Stimulated activated CD8-positive, alpha-beta memory T cell treated with anti-CD3 and anti-CD28 coated beads, Interleukin-4, amount 100 ng/mL, for 48 hours (primary cell): ENCODE measurements at regions not wholly inside any gene's neighbourhood (a gene's known extent, or its start where the extent isn't known, plus 50 kb on each side); places are given as distances from the start of the nearest gene placed in this dataset.

Experiments
- DNase-seq: peaks from one replicate; pipeline ENCODE4 v3.0.0-alpha.2; 2020

GRCh38 chr11:43576320-43576802, 104.2 kb upstream of the HSD17B12 start:
- DNase-seq, result no peak

GRCh38 chr11:43576803-43577521, 103.6 kb upstream of the HSD17B12 start:
- DNase-seq, result peak; percentile 50

DNA sequence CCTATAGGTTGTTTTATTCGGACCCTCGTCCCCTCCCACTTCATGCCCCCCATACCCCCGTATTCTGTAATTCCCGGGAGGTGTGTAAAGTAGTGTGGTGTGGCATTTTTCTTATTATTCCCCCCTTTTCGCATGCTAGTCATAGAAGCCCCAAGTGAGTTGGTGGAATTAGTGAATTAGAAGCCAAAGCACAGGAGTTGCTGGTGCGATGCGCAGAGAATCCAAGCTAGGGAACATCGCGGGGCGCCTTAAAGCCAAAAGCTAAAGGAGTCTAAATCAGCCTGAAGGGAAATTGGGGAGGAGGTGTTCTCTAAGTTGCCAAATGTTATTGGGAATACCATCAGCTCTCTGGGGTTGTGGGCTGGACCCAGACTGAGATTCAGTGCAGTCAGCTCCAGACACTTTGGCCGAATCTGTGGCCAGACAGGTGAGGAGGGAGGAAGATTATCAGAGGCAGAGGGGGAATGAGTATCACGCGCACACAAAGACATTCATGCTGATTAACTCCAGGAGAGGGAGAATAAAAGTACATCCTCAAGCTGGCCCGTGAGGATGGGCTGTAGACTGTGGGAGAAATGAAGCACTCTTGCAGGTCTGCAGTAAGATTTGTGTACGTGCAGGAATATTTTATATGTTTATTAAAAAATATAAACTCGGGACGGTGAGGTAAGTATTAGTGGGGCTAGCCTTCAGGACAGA, 102.8 kb upstream of the HSD17B12 start:
- no peak for DNase-seq

DNA sequence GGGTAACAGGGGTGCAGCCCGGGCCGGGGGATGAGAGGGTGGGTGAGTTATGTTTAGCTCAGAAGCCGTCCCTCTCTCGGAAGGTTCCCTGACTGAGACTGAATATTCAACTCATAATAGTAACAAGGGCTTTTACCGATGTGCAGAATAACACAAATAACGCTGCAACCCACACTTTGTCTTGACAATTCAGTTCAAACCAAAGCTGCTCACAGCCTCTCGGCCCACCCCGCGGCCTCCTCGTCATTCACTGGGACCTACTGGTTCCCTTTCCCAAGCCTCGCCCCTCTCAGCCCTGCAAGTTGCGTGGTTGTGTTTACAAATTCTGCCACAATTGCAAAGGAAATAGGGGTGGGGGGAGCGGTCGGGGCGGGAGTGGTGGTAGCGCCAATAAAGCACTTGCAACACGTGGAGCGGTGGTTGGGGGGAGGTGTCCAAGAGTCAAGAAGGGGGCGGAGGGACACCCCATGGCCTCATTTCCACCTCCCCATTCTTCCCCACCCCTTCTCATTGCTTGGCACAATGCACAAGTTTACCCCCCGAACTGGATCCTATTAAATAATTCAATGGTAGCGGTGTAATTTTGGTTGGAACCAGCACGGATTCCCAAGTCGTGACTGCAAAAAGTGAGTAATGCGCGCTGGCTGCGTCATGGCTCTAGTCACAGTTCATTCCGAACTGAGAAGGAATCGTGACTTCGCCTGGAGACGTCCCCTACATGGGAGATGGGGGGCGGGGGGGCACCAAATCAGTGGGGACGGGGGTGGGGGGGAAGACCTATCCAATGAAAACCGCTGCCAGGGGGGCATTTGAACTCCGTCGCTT, 102.0 kb upstream of the HSD17B12 start:
- DNase-seq, result no peak

- DNase-seq, result peak; percentile 69
These were observed 101.2 kb upstream of the HSD17B12 start for GRCh38 chr11:43579171-43579918.

DNA sequence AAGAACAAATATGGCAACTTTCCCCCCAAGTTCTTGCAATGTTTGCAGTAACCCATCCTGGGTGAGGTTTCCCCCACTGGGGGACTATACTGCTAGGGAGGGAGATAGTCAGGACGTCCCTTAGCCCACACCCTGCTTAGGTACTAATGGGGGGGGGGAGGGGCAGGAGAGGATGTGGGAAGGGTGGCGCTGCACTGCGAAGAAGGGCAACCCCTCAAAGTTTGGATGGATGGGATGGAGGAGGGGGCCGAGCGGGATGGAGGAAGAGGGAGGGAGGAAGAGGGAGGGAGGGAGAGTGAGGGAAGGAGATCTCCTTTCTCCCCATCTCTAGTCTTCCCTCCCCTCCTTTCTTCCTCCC, 100.6 kb upstream of the HSD17B12 start:
- DNase-seq, result no peak

DNA sequence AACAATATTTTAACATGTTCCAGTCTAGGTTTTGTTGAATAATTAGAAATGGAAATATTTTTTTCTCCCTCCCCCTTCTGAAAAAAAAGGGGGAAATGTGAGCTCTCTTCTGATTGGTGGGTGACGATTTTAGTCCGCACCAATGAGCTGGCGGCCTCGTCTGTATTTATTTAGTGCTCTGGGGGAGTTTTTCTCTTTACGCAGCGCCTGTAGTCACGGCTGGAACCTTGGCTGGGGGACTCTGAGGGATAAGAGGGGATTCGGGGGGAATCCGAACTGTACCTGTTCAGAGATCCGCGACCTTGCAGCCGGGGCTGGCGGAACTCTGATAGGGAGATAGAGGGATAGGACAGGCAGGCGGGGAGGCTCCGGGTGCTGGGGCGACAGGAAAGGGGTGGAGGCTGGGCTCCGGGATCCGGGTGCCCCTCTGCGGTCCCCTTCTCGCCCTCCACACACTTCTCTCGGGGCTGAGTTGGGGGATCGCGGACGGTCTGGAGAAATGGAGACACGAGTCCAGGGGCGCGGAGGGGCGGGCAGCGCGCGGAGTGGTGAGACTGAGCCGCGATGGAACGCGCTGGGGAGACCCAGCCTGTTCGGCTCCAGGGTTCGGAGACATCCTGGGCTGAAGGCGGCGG, 99.7 kb upstream of the HSD17B12 start:
- no peak for DNase-seq

GRCh38 chr11:43581370-43582023, 99.0 kb upstream of the HSD17B12 start:
- no peak for DNase-seq

- no peak for DNase-seq
These were observed 98.3 kb upstream of the HSD17B12 start for GRCh38 chr11:43582024-43582862.

- no peak for DNase-seq
These were observed 97.6 kb upstream of the HSD17B12 start for GRCh38 chr11:43582863-43583462.

- no peak for DNase-seq
These were observed 97.0 kb upstream of the HSD17B12 start for GRCh38 chr11:43583548-43583947.

DNA sequence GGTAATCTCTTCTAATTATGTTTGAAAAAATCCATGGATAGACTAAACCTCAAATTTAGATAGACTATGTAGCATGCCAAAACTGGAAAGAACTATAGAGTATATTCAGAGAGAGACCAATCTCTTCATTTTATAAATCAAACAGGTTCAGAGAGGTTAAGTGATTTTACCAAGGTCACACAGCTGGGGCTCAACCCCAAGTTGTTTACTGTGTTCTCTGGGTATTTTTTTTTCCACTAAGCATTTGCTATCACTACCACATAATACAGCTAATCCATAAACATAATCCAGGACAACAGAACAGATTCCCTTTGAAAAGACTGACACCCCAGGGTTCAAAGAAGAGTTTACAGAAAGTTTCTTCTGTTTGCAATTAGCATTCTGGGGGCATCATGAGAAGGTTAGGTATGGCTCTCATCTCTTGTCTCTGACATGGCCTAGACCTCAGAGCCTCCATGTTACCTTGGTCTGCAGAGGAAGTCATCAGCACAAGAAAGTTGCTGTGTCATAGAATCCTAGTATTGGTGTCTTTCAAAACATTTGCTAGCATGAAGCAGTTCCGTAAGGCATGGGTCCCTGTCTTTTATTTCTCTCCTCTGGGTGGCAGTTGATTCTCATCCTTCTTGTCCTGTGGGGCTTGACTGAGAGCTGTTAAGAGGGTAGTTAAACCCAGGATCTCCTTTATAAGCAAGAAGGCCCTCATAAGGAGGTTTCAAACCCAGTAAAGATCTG, 94.5 kb upstream of the HSD17B12 start:
- DNase-seq, result no peak

DNA sequence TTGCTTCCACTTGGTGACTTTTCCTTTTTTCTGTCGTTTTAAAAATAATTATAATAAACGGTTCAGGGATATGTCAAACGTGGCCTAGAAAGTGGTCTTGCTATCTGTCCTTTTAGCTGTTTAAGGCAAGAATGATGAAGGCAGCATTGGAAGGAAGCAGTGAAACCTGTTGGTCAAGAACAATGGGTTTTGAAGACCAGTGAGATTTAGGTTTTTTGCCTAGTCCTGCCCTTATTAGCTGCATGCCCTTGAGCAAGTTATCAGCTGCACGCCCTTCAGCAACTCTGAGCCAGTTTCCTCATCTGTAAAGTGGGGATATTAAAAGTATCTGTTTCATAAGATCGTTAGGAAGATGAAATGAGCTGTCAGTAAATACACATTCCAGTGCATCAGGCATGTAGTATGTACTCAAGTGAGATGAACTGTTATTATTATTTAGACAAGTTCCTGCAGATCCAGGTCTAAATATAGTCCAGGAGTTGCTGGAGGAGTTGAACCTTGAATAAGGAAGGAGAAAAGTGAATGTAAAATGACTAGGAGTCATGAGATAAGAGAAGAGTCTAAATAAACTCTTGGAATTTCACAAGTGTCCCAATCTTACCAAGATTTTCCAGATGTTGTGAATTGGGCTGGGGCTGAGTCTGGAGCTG, 90.8 kb upstream of the HSD17B12 start:
- DNase-seq, result no peak

GRCh38 chr11:43601511-43601910, 79.0 kb upstream of the HSD17B12 start:
- no peak for DNase-seq

DNA sequence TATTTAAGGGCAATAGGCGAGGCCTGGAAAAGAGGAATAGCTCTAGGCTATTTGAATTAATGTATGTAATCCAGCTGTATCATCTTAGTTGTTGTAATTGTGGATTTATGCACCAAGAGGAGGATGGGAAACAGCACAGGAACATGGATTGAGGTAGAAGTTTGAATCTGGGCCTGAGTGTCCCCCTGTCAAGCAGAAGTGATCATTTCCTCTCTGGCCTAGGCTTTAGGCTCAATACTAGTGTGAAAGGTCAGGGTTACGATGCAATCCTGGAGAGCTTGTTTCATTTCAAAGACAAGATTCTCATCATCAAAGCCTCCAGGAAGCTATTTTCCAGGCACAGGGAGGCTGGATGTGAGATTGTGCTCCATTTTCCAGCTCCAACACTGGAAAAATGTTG, 77.9 kb upstream of the HSD17B12 start:
- no peak for DNase-seq

DNA sequence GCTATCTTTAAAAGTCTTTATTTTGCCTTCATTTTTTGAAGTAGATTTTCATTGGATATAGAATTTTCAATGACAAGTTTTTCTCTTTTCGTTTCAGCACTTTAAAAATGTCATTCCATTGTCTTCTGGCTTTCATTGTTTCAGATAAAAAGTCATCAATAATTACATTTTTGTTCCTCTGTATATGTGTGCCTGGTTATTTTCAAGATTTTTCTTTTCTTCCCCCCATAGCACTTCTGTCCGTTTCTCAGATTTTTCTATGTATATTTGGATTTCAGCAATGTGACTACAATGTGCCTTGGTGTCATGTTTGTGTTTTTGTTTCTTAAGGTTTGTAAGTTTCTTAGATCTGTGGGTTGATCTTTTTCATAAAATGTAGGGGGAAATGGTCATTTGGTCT, 66.3 kb upstream of the HSD17B12 start:
- DNase-seq, result no peak

- DNase-seq, result no peak
These were observed 60.6 kb upstream of the HSD17B12 start for GRCh38 chr11:43619863-43620505.

DNA sequence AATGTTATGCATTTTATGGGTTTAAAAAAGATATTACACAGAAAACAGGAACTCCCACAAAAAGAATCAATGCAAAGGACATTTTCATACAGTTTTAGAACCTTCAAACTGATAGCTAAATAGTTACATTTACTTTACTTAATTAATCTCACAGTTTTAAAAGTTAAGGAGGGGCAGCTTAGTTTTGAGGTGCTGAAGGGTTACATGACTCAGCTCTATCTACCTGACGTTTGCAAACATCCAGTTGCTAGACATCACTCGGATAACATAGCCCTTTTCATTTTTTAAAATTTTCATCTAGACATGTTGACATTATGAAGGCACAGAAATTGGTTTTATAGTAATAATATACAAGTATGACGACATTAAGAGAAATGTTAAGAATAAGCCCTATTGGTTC, 53.7 kb upstream of the HSD17B12 start:
- DNase-seq, result no peak
